SJSA1 (cell line): ENCODE measurements at regions not wholly inside any gene's neighbourhood (a gene's known extent, or its start where the extent isn't known, plus 50 kb on each side); places are given as distances from the start of the nearest gene placed in this dataset.

Source experiments
- DNase-seq, 2 experiments: peaks; one replicate each; pipeline ENCODE4 v3.0.0-alpha.2; 2015 to 2020; ENCODE audit warnings: low spot score in 2 of 2, low read depth in 1 of 2
- H3K27ac ChIP-seq: fragments of 250-450 bp; sonication (Bioruptor Pico); 2 replicates; pipeline ENCODE4 v1.5.1; 2020; ENCODE audit warnings: mild to moderate bottlenecking, moderate library complexity
- H3K27me3 ChIP-seq: fragments of 250-450 bp; sonication (Bioruptor Pico); replicated peaks from 2 replicates; pipeline ENCODE4 v1.5.1; 2020; ENCODE audit warnings: mild to moderate bottlenecking, moderate library complexity
- H3K36me3 ChIP-seq: fragments of 250-450 bp; sonication (Bioruptor Pico); 2 replicates; pipeline ENCODE4 v1.5.1; 2020; ENCODE audit warnings: mild to moderate bottlenecking
- H3K4me1 ChIP-seq: fragments of 250-450 bp; sonication (Bioruptor Pico); replicated peaks from 2 replicates; pipeline ENCODE4 v1.6.1; 2021; ENCODE audit warnings: mild to moderate bottlenecking
- H3K4me3 ChIP-seq: fragments of 250-450 bp; sonication (Bioruptor Pico); 2 replicates; pipeline ENCODE4 v1.5.1; 2020; ENCODE audit warnings: mild to moderate bottlenecking
- H3K9me3 ChIP-seq: fragments of 250-450 bp; sonication (Bioruptor Pico); replicated peaks from 2 replicates; pipeline ENCODE4 v1.5.1; 2020; ENCODE audit warnings: mild to moderate bottlenecking

DNA sequence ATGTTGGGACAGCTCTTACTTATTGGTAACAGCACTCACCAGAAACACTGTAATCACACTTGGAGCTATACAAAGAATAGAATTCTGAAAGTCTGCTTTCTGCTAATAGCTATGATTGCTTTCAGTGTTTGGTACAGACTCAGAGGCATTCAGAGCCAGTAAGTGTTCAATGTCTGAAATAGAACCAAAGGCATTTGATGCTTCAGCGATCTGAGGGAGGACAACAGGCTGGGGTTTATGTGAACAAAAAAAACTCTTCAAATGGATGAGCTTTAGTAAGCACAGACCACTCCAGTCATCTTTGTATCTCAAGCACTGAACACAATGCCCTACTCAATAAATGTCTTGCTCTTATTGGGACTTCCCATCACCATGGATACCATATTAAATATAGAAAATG, 322.8 kb upstream of the GRM3 start:
- no peaks in the 10 kb centered on the region for H3K36me3 ChIP-seq
- no peaks in the 10 kb centered on the region for H3K27me3 ChIP-seq
- H3K4me3 ChIP-seq, result no peak overlapping the region
- no peaks in the 10 kb centered on the region for H3K4me1 ChIP-seq
- no peaks in the 10 kb centered on the region for H3K9me3 ChIP-seq
- H3K27ac ChIP-seq, result no peak overlapping the region
- DNase-seq, result no peak

DNA sequence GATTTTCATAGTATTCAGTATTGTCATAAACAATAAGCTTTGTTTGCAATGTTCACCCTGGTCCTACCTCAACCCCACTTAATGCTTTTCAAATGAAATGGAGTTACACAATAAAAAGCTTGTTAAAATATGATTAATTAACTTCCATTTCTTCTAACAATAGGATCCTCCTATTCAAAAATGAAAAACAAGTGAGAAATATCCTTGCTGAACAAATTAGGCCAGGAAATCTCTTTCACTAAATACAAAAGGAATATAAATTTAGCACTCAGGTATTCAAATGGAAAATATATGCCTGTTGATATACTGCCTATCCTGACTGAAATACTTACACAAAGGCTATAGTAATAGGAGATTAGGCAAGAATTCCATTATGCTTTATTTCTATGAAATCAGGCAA, 323.4 kb upstream of the GRM3 start:
- no peak for DNase-seq
- no peak overlapping the region for H3K27ac ChIP-seq
- H3K4me3 ChIP-seq, result no peak overlapping the region
- no peaks in the 10 kb centered on the region for H3K9me3 ChIP-seq
- H3K27me3 ChIP-seq, result no peaks in the 10 kb centered on the region
- no peaks in the 10 kb centered on the region for H3K4me1 ChIP-seq
- H3K36me3 ChIP-seq, result no peaks in the 10 kb centered on the region

DNA sequence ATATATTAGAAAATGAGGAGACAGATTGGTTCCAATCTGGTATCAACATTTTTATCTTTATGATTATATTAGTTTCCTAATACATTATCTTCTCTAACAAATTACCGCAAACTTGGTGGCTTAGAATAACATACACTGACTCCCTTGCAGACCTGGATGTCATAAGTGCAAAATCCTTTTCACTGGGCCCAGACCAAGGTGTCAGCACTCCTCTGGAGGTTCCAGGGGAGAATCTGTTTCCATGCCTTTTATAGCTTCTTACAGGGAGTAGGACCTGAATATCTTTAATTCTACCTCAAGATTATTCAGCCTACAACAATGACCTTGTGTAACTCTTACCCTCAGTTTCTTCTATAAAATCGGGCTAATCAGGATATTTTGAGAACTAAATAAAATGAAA, 329.9 kb upstream of the GRM3 start:
- Histone ChIP-seq H3K4me1 (no peaks in the 10 kb centered on the region), H3K4me3 (no peak overlapping the region), H3K36me3 (no peaks in the 10 kb centered on the region), H3K27me3 (no peaks in the 10 kb centered on the region), H3K9me3 (no peaks in the 10 kb centered on the region), H3K27ac (no peak overlapping the region)
- no peak for DNase-seq

DNA sequence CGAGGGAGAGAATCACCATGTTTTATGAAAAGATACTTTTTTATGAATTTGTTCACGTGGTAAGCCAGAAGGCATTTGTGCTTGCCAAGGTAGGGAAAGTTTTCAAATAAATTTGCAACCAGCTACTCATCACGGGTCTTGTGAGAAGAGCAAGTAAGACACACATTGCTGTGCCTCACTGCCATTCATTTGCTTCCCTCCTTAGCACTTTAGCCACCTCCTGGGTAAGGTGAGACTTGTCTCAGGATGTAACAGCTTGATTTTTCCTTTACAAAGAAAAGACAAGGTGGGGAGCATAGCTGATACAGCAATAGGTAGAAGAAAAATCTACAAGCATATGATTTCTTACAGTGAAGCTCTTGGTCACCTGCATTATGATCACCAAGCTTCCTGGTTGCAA, 342.4 kb upstream of the GRM3 start:
- no peaks in the 10 kb centered on the region for H3K27me3 ChIP-seq
- H3K9me3 ChIP-seq, result no peaks in the 10 kb centered on the region
- no peak for DNase-seq
- no peaks in the 10 kb centered on the region for H3K4me1 ChIP-seq
- H3K36me3 ChIP-seq, result no peaks in the 10 kb centered on the region
- H3K4me3 ChIP-seq, result no peak overlapping the region
- H3K27ac ChIP-seq, result no peak overlapping the region

DNA sequence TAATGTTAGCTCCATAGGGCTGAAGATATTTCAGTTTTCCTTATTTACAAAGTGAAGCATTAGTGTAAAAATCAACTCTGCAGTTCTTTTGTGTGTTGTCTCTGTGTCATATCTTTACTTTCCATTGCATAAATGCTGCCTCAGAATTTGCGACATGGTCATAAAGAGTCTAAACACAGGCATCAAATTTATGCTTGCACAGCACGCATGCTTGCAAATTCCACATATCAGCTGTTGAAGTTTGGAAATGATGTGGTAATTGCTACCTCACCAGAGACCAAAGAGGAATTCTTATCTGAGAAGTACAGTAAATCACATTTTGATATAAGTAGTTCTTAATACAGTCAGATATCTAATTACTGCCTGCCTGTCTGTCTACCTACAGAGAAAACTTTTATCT, 348.2 kb upstream of the GRM3 start:
- H3K9me3 ChIP-seq, result no peaks in the 10 kb centered on the region
- no peaks in the 10 kb centered on the region for H3K27me3 ChIP-seq
- no peak overlapping the region for H3K4me3 ChIP-seq
- H3K36me3 ChIP-seq, result no peaks in the 10 kb centered on the region
- no peak for DNase-seq
- no peak overlapping the region for H3K27ac ChIP-seq
- no peaks in the 10 kb centered on the region for H3K4me1 ChIP-seq

DNA sequence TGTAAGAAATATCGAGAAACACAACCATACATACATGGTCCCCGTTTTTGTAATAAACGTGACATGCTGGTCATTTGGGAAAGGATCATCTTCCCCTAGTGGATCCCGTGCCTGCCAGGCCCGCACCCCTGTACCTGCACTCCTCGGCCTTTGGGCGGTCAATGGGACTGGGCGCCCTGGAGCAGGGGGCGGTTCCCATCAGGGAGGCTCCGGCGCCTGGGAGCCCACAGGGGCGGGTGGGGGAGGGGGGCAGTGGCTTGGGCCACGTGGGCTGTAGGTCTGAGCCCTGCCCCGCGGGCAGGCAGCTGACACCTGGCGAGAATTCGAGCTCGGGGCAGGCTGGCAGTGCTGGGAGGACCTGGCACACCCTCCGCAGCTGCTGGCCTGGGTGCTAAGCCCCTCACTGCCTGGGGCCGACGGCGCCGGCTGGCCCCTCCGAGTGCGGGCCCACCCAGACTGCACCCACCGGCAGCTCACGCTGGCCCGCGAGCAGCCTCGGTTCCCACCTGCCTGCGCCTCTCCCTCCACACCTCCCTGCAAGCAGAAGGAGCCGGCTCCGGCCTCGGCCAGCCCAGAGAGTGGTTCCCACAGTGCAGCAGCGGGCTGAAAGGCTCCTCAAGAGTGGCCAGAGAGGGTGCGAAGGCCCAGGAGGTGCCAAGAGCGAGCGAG, 361.6 kb upstream of the GRM3 start:
- H3K36me3 ChIP-seq, result no peaks in the 10 kb centered on the region
- no peaks in the 10 kb centered on the region for H3K4me1 ChIP-seq
- H3K9me3 ChIP-seq, result no peaks in the 10 kb centered on the region
- no peak overlapping the region for H3K4me3 ChIP-seq
- H3K27ac ChIP-seq, result no peak overlapping the region
- no peak for DNase-seq
- no peaks in the 10 kb centered on the region for H3K27me3 ChIP-seq

DNA sequence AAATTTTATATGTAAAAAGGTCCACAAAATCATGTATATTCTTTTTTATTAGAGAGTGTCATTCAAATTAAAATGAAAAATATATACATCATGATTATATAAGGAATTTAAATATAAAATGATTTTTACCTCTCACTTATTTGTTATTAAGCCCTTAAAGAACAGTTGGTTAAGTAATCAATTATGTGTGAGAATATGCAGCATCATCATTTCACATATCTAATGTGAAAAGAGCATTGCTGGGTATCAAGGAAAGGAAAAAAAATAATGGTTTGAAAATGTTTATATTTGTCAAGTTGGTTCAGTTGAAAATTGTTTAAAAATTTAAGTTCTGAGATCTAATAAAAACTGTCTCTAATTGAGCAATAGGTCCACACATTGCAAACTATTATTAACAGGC, 363.6 kb upstream of the GRM3 start:
- Histone ChIP-seq H3K27me3 (no peaks in the 10 kb centered on the region), H3K4me1 (no peaks in the 10 kb centered on the region), H3K27ac (no peak overlapping the region), H3K4me3 (no peak overlapping the region), H3K9me3 (no peaks in the 10 kb centered on the region), H3K36me3 (no peaks in the 10 kb centered on the region)
- no peak for DNase-seq

DNA sequence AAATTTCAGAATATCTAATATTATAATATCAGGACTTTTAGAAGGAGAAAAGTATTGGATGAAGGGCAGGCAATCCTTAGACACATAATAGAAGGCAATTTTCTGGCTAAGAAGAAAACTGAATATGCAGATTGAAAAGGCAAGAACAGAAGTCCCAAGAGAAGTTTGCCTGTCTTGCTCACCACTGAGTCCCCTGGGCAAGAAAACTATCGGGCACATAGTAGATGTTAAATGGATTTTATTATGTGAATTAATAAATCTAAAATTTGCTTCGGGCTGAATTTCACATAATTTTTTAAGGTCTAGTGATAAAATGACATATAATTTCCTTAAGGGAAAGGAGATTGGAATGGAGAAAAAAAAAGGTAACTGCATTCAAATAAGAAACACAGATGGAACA, 380.9 kb upstream of the GRM3 start:
- Histone ChIP-seq H3K9me3 (no peaks in the 10 kb centered on the region), H3K4me3 (no peak overlapping the region), H3K27me3 (no peaks in the 10 kb centered on the region), H3K36me3 (no peaks in the 10 kb centered on the region), H3K27ac (no peak overlapping the region), H3K4me1 (no peaks in the 10 kb centered on the region)
- DNase-seq, result no peak

DNA sequence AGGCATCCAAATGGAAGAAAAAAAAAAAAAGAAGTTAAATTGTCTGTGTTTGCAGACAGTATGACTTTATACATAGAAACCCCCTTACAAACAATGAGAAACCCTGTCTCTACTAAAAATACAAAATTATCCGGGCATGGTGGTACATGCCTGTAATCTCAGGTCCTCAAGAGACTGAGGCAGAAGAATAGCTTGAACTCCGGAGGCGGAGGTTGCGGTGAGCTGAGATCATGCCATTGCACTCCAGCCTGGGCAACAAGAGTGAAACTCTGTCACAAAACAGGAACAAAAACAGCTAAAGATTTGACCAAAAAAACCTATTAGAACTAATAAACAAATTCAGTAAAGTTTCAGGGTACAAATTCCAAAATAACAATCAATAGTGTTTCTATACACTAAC, 385.8 kb upstream of the GRM3 start:
- H3K4me3 ChIP-seq, result no peak overlapping the region
- H3K4me1 ChIP-seq, result no peaks in the 10 kb centered on the region
- no peaks in the 10 kb centered on the region; the same call in 1 of the 2 replicates for H3K9me3 ChIP-seq
- no peak overlapping the region for H3K27ac ChIP-seq
- no peaks in the 10 kb centered on the region for H3K36me3 ChIP-seq
- DNase-seq, result no peak
- no peaks in the 10 kb centered on the region for H3K27me3 ChIP-seq

DNA sequence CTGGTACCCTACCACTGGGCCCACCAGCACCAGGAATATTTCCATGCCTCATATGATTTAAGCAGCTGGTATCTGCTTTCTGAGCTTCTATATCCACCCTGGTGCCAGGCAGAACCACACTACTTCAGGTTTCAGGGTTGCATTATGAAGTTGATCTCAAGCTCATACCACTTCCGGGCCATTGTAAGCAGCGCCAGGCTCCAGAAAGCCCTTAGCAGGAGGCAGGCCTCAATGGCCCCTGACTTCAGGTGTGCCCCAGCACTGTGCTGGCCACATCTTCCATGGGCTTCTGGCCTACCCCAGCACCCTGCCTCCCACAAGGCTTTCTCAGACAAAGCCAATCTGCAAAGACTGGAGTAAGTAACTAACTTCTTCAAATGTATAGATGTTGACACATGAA, 391.3 kb upstream of the GRM3 start:
- Histone ChIP-seq H3K9me3 (no peaks in the 10 kb centered on the region; the same call in 1 of the 2 replicates), H3K27me3 (no peaks in the 10 kb centered on the region), H3K36me3 (no peaks in the 10 kb centered on the region), H3K4me1 (no peaks in the 10 kb centered on the region), H3K4me3 (no peak overlapping the region), H3K27ac (no peak overlapping the region)
- DNase-seq, result no peak

DNA sequence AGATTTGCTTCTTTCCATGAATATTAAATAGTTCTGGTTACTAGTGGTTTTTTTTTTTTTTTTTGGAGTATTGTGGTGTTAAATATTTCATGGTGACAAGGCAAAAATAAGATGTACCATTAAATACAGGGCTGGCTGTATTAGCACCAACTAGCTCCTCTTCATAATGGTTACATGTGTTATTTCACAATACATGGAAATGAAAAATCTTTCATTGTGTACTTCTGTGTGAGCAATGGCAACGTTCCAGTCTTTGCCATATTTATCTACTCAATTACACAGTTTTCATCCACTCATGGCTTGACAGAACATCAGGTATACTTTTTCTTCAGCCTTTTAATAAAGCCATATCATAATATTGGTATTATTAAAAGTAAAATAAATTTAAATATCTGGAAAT, 394.7 kb upstream of the GRM3 start:
- Histone ChIP-seq H3K9me3 (no peaks in the 10 kb centered on the region; the same call in 1 of the 2 replicates), H3K4me1 (no peaks in the 10 kb centered on the region), H3K36me3 (no peaks in the 10 kb centered on the region), H3K27me3 (no peaks in the 10 kb centered on the region), H3K4me3 (no peak overlapping the region), H3K27ac (no peak overlapping the region)
- DNase-seq, result no peak

DNA sequence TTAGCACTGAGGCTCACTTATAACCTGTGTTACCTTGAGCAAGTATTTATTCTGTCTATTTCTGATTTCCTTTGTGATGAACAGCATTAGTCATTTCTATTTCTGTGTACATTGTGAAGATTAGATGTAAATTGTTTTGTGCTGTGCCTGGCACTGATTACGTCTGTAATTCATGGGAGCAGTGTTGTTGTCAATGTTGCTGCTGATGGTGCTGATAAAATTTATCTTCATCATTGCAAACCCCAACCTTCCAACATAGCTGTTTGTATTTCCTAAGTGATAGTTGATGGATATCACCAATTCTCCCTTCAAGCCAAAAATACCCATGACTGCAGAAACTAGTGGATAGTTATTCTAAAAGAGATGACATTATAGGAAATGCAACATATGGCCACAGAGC, 400.5 kb upstream of the GRM3 start:
- no peak for DNase-seq
- no peaks in the 10 kb centered on the region for H3K9me3 ChIP-seq
- H3K4me3 ChIP-seq, result no peak overlapping the region
- no peaks in the 10 kb centered on the region for H3K36me3 ChIP-seq
- H3K4me1 ChIP-seq, result no peaks in the 10 kb centered on the region
- no peak overlapping the region for H3K27ac ChIP-seq
- no peaks in the 10 kb centered on the region for H3K27me3 ChIP-seq

DNA sequence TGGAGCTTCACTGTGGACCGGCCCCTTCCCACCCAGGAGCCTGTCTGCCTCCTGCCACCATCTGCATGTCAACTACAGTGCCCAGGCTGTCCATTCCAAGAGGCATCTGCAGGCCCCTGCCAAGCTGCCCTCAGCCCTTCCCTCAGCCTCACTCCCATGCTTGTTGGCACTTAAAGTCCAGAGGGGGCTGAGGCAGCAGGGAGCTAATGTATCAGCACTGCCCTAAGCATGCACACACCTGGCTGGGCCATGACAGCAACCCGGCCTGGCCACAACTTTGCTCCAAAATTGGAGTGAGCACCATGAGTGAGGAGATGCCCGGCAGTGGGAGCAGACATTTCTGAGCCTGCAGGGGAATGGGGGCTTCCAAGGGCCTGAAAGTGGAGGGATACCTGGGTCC, 417.5 kb upstream of the GRM3 start:
- Histone ChIP-seq H3K9me3 (no peaks in the 10 kb centered on the region), H3K4me3 (no peak overlapping the region), H3K27ac (no peak overlapping the region), H3K4me1 (no peaks in the 10 kb centered on the region), H3K27me3 (no peaks in the 10 kb centered on the region), H3K36me3 (no peaks in the 10 kb centered on the region)
- no peak for DNase-seq

DNA sequence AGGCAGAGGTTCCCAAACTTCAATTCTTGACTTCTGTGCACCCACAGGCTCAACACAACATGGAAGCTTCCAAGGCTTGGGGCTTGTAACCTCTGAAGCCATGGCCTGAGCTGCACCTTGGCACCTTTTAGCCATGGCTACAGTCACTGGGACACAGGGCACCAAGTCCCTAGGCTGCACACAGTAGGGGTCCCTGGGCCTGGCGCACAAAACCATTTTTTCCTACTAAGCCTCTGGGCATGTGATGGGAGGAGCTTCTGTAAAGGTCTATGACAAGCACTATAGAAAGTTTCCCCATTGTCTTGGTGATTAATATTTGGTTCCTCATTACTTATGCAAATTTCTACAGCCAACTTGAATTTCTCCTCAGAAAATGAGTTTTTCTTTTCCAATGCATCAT, 420.9 kb upstream of the GRM3 start:
- no peak overlapping the region for H3K4me3 ChIP-seq
- no peaks in the 10 kb centered on the region for H3K27me3 ChIP-seq
- DNase-seq, result no peak
- no peaks in the 10 kb centered on the region for H3K9me3 ChIP-seq
- H3K4me1 ChIP-seq, result no peaks in the 10 kb centered on the region
- no peaks in the 10 kb centered on the region for H3K36me3 ChIP-seq
- no peak overlapping the region for H3K27ac ChIP-seq

DNA sequence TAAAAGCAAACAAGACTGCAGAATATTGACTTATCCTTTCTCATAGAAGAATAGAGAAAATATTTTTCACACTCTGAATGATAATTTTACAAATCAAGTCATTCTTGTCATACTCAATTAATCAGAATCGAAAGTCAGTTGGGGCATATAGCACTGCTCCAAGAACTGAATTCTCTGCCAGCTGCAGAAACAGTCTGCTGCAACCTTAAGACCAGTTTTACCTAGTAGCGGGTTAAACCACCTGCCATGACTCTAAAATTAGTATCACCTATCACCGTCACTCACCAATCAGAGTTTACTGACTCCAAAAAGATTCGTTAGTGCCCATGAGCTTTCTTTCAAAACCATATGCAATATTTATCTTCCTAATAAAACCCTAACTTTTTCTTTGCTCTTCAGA, 429.0 kb upstream of the GRM3 start:
- Histone ChIP-seq H3K9me3 (no peaks in the 10 kb centered on the region), H3K4me3 (no peak overlapping the region), H3K36me3 (no peaks in the 10 kb centered on the region), H3K27ac (no peak overlapping the region), H3K27me3 (no peaks in the 10 kb centered on the region), H3K4me1 (no peaks in the 10 kb centered on the region)
- DNase-seq, result no peak
